HepG2 (cell line): ENCODE measurements at regions not wholly inside any gene's neighbourhood (a gene's known extent, or its start where the extent isn't known, plus 50 kb on each side); places are given as distances from the start of the nearest gene placed in this dataset.

Source experiments
- ATAC-seq: fragments of 200-7000 bp; cut with Tn5 transposase; 3 replicates; pipeline ENCODE4 v1.9.1; 2020; ENCODE audit warnings: mild to moderate bottlenecking, moderate library complexity
- BruUV-seq: library from RNA; stranded (reverse); fragments of 400-500 nt; replicated peaks from 2 replicates; lab custom pipeline; 2021; lab: Mats Ljungman, UMichigan
- CTCF ChIA-PET: fragments of 300-600 bp; formaldehyde crosslinking; extraction: SDS; loops from one replicate; lab custom pipeline; 2021; ENCODE audit warnings: low total read pairs, inconsistent platforms, low intra/inter-chr PET ratio; lab: Yijun Ruan, JAX
- POLR2A ChIA-PET: fragments of 350-600 bp; sonication (Branson Sonifier 250); formaldehyde crosslinking; loops from one replicate; lab custom pipeline; 2020; ENCODE audit warnings: antibody characterized with exemption, inconsistent platforms; lab: Yijun Ruan, JAX
- DNase-seq: peaks from one replicate; pipeline ENCODE4 v3.0.0-alpha.2; 2015; ENCODE audit warnings: low spot score
- FAIRE-seq: peaks from 3 replicates; lab custom pipeline; 2011; peaks lifted over from hg19 to GRCh38; lab: Jason Lieb, UNC
- H2AFZ ChIP-seq: one replicate; pipeline ENCODE4 v1.6.1; 2011; ENCODE audit warnings: low read length, inconsistent platforms
- H3K27ac ChIP-seq: fragments of 300-600 bp; 3 replicates; pipeline ENCODE4 v1.8.0; 2011; ENCODE audit warnings: mixed run types, mild to moderate bottlenecking, mixed read lengths, low read length, inconsistent platforms; ENCODE audit not compliant: insufficient read depth; ENCODE audit errors: extremely low read length
- H3K27me3 ChIP-seq, 2 experiments: fragments of 200-600 bp in 1 of 2; 2 replicates in 1 of 2; 3 replicates in 1 of 2; pipeline versions ENCODE4 v1.6.0 to v1.8.0; 2011; ENCODE audit warnings: low read length in 2 of 2, mild to moderate bottlenecking in 2 of 2, moderate library complexity in 2 of 2, inconsistent platforms in 1 of 2; ENCODE audit not compliant: insufficient read depth in 2 of 2, control insufficient read depth in 1 of 2
- H3K36me3 ChIP-seq, 2 experiments: fragments of 200-600 bp in 1 of 2; replicated peaks in 1 of 2; 2 replicates in 1 of 2; 3 replicates in 1 of 2; pipeline versions ENCODE4 v1.5.1 to v1.8.0; 2011; ENCODE audit warnings: low read length in 2 of 2, inconsistent platforms in 1 of 2; ENCODE audit not compliant: insufficient read depth in 2 of 2, control insufficient read depth in 1 of 2
- H3K4me1 ChIP-seq: 2 replicates; pipeline ENCODE4 v1.5.1; 2012; ENCODE audit warnings: low read length, inconsistent platforms; ENCODE audit not compliant: insufficient read depth
- H3K4me2 ChIP-seq: 2 replicates; pipeline ENCODE4 v1.6.0; 2011; ENCODE audit warnings: low read depth, low read length, inconsistent platforms
- H3K4me3 ChIP-seq, 3 experiments: fragments of 200-600 bp in 1 of 3; sonication (generic), shearing (Covaris generic) in 1 of 3; replicated peaks in 1 of 3; 2 replicates each; pipeline ENCODE4 v1.5.1; 2011 to 2016; ENCODE audit warnings: low read length in 3 of 3, inconsistent platforms in 2 of 3, low read depth in 2 of 3, mild to moderate bottlenecking in 2 of 3, control low read depth in 1 of 3, mixed read lengths in 1 of 3; ENCODE audit not compliant: insufficient read depth in 1 of 3
- H3K79me2 ChIP-seq: one replicate; pipeline ENCODE4 v1.6.1; 2011; ENCODE audit warnings: low read length, inconsistent platforms; ENCODE audit not compliant: insufficient read depth
- H3K9ac ChIP-seq: 2 replicates; pipeline ENCODE4 v1.6.0; 2011; ENCODE audit warnings: mild to moderate bottlenecking, low read depth, low read length, inconsistent platforms; ENCODE audit not compliant: insufficient read depth
- H3K9me3 ChIP-seq: 2 replicates; pipeline ENCODE4 v1.5.1; 2012; ENCODE audit warnings: mild to moderate bottlenecking, low read length
- H4K20me1 ChIP-seq: 2 replicates; pipeline ENCODE4 v1.6.0; 2011; ENCODE audit warnings: inconsistent platforms, mild to moderate bottlenecking, low read length, moderate library complexity; ENCODE audit not compliant: insufficient read depth
- ARNTL ChIP-seq: sonication (generic); formaldehyde crosslinking; IDR thresholded peaks from 2 replicates; pipeline ENCODE4 v1.4.0; 2020; ENCODE audit warnings: mild to moderate bottlenecking, missing genetic modification reagents
- ATRX ChIP-seq: sonication (generic); formaldehyde crosslinking; IDR thresholded peaks from 2 replicates; pipeline ENCODE4 v1.4.0; 2020; ENCODE audit warnings: missing genetic modification reagents, borderline replicate concordance
- HOXA5 ChIP-seq: sonication (generic); formaldehyde crosslinking; IDR thresholded peaks from 2 replicates; pipeline ENCODE4 v1.4.0; 2020; ENCODE audit warnings: missing genetic modification reagents
- HOXA7 ChIP-seq: sonication (generic); formaldehyde crosslinking; IDR thresholded peaks from 2 replicates; pipeline ENCODE4 v1.8.1; 2022; ENCODE audit warnings: mild to moderate bottlenecking, missing genetic modification reagents, moderate library complexity
- KDM3A ChIP-seq: IDR thresholded peaks from 2 replicates; pipeline ENCODE4 v1.6.1; 2018; ENCODE audit warnings: low read depth, missing compliant biosample characterization
- MTF1 ChIP-seq: sonication (generic); formaldehyde crosslinking; IDR thresholded peaks from 2 replicates; pipeline ENCODE4 v1.5.0; 2020; ENCODE audit warnings: missing genetic modification reagents
- NONO ChIP-seq, 2 experiments: fragments of 450-650 bp in 1 of 2; sonication (generic) in 1 of 2; formaldehyde crosslinking in 1 of 2; IDR thresholded peaks in 1 of 2; conservative IDR thresholded peaks in 1 of 2; 2 replicates each; pipeline versions ENCODE4 v1.6.1 to v1.8.0; 2017 to 2022; ENCODE audit warnings: mild to moderate bottlenecking in 1 of 2, missing genetic modification reagents in 1 of 2, moderate library complexity in 1 of 2
- PHF21A ChIP-seq: sonication (generic); formaldehyde crosslinking; IDR thresholded peaks from 2 replicates; pipeline ENCODE4 v1.5.0; 2020; ENCODE audit warnings: mild to moderate bottlenecking, missing genetic modification reagents
- RARG ChIP-seq: sonication (generic); formaldehyde crosslinking; IDR thresholded peaks from 2 replicates; pipeline ENCODE4 v1.4.0; 2020; ENCODE audit warnings: low read depth, mild to moderate bottlenecking, missing genetic modification reagents
- ZNF383 ChIP-seq: sonication (generic); formaldehyde crosslinking; IDR thresholded peaks from 2 replicates; pipeline ENCODE4 v1.4.0; 2020; ENCODE audit warnings: missing genetic modification reagents, mild to moderate bottlenecking, borderline replicate concordance
- ZNF44 ChIP-seq: sonication (generic); formaldehyde crosslinking; IDR thresholded peaks from 2 replicates; pipeline ENCODE4 v1.5.1; 2020; ENCODE audit warnings: mild to moderate bottlenecking, missing genetic modification reagents
- ZNF792 ChIP-seq: IDR thresholded peaks from 2 replicates; pipeline ENCODE4 v1.6.1; 2016
- ZNF839 ChIP-seq: sonication (generic); formaldehyde crosslinking; IDR thresholded peaks from 2 replicates; pipeline ENCODE4 v1.4.0; 2020; ENCODE audit warnings: missing genetic modification reagents, mild to moderate bottlenecking, borderline replicate concordance
- WGBS: methylation state at CpG from one replicate; pipeline ENCODE4 v1.1.6; 2017; ENCODE audit warnings: low lambda C conversion rate; 5-methylcytosine and 5-hydroxymethylcytosine counted together
- in situ Hi-C: cut with HindIII; loops from 2 replicates; pipeline ENCODE4 v1.10.0; 2017; ENCODE audit warnings: low pct_unique_long_range_greater_than_20kb; ENCODE audit not compliant: extremely low pct_ligation_motif_present
- intact Hi-C: fragments of 100-400 bp; cut with micrococcal nuclease; formaldehyde crosslinking; loops from one replicate; pipeline ENCODE4 v1.10.0; 2022; ENCODE audit not compliant: unreplicated experiment
- TF ChIP-seq, protein P1 (sequence below): sonication (generic); formaldehyde crosslinking; IDR thresholded peaks from 2 replicates; pipeline ENCODE4 v1.4.0; 2020; ENCODE audit warnings: missing genetic modification reagents

DNA sequence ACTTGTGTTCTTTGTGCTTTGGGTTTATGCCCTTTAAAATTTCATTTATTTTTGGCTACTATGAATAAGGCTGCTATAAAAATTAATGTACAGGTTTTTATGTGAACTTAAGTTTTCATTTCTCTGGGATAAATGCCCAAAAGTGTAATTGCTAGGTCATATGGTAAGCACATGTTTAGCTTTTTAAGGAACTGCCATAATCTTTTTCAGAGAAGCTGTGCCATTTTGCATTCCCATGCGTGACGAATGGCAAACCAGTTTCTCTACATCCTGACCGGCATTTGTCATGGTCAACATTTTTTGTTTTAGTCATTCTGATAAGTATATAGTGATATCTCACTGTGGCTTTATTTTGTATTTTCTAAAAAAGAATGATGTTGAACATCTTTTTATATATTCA, 236.0 kb upstream of the SGK1 start:
- in situ Hi-C loops: no loop called here
- no peak overlapping the region for H2AFZ ChIP-seq
- no peak overlapping the region for H3K9ac ChIP-seq
- WGBS: 76% methylated on average over 3 of the region's 3 CpGs
- H3K9me3 ChIP-seq: no peaks in the 10 kb centered on the region
- BruUV-seq: no TSS peak
- ATAC-seq: no peak
- H3K4me3 ChIP-seq: no peak overlapping the region
- FAIRE-seq: no peak
- no peaks in the 10 kb centered on the region for H3K27me3 ChIP-seq
- no peaks in the 10 kb centered on the region for H3K36me3 ChIP-seq
- H3K4me1 ChIP-seq: no peaks in the 10 kb centered on the region
- no peak overlapping the region for H3K4me2 ChIP-seq
- no peaks in the 10 kb centered on the region for H4K20me1 ChIP-seq
- ChIA-PET POLR2A (no interaction called here), CTCF (no interaction called here)
- TF ChIP-seq ZNF839: no peak
- no peak for TF ChIP-seq ATRX (CRISPR knock-in tag)
- TF ChIP-seq ZNF792 (CRISPR knock-in tag): no peak
- TF ChIP-seq NONO (IDR thresholded peaks at IDR 0.05): no peak
- TF ChIP-seq NONO (CRISPR knock-in tag; conservative IDR thresholded peaks at IDR 0.05): no peak
- TF ChIP-seq KDM3A (CRISPR knock-in tag): no peak
- no peak for TF ChIP-seq HOXA5 (CRISPR knock-in tag)
- no peak for TF ChIP-seq ARNTL (CRISPR knock-in tag)
- TF ChIP-seq ZNF44: no peak
- TF ChIP-seq ZNF383 (CRISPR knock-in tag): no peak
- TF ChIP-seq PHF21A (CRISPR knock-in tag): no peak
- no peak for TF ChIP-seq HOXA7
- TF ChIP-seq MTF1 (CRISPR knock-in tag): no peak
- TF ChIP-seq, protein P1, sequence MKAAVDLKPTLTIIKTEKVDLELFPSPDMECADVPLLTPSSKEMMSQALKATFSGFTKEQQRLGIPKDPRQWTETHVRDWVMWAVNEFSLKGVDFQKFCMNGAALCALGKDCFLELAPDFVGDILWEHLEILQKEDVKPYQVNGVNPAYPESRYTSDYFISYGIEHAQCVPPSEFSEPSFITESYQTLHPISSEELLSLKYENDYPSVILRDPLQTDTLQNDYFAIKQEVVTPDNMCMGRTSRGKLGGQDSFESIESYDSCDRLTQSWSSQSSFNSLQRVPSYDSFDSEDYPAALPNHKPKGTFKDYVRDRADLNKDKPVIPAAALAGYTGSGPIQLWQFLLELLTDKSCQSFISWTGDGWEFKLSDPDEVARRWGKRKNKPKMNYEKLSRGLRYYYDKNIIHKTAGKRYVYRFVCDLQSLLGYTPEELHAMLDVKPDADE (CRISPR knock-in tag): no peak
- no peak for TF ChIP-seq RARG (CRISPR knock-in tag)
- no peak overlapping the region for H3K27ac ChIP-seq
- no peak for DNase-seq
- intact Hi-C loops: no loop called here
- no peaks in the 10 kb centered on the region for H3K79me2 ChIP-seq
